GM23338 (cell line): ENCODE measurements at regions not wholly inside any gene's neighbourhood (a gene's known extent, or its start where the extent isn't known, plus 50 kb on each side); places are given as distances from the start of the nearest gene placed in this dataset.

Source experiments
- ATAC-seq: fragments of 200-7000 bp; cut with Tn5 transposase; 3 replicates; pipeline ENCODE4 v1.9.1; 2020
- DNase-seq: peaks from one replicate; pipeline ENCODE4 v3.0.0-alpha.2; 2015; ENCODE audit warnings: low spot score
- H2AFZ ChIP-seq: fragments of 200-600 bp; sonication (generic); 2 replicates; pipeline ENCODE4 v1.8.0; 2016; ENCODE audit warnings: antibody characterized with exemption, mild to moderate bottlenecking, moderate library complexity
- H3F3A ChIP-seq: fragments of 200-600 bp; sonication (generic); replicated peaks from 2 replicates; pipeline ENCODE4 v1.8.0; 2017; ENCODE audit warnings: antibody characterized with exemption, mixed run types, low read depth
- H3K27ac ChIP-seq: fragments of 200-600 bp; sonication (generic); 2 replicates; pipeline ENCODE4 v1.6.1; 2016; ENCODE audit warnings: low read depth
- H3K27me3 ChIP-seq: fragments of 200-600 bp; sonication (generic); 2 replicates; pipeline ENCODE4 v1.8.0; 2016; ENCODE audit warnings: mild to moderate bottlenecking, mixed run types, moderate library complexity; ENCODE audit not compliant: insufficient read depth
- H3K36me3 ChIP-seq: fragments of 200-600 bp; sonication (generic); 2 replicates; pipeline ENCODE4 v1.8.0; 2016; ENCODE audit warnings: mild to moderate bottlenecking; ENCODE audit not compliant: insufficient read depth
- H3K4me1 ChIP-seq: fragments of 200-600 bp; sonication (generic); 2 replicates; pipeline ENCODE4 v1.8.0; 2016; ENCODE audit warnings: mild to moderate bottlenecking, moderate library complexity; ENCODE audit not compliant: insufficient read depth
- H3K4me2 ChIP-seq: fragments of 200-600 bp; sonication (generic); 2 replicates; pipeline ENCODE4 v1.7.1; 2017; ENCODE audit warnings: mixed run types
- H3K4me3 ChIP-seq: fragments of 200-600 bp; sonication (generic); 2 replicates; pipeline ENCODE4 v1.6.1; 2016; ENCODE audit warnings: mixed run types
- H3K79me2 ChIP-seq: fragments of 200-600 bp; sonication (generic); replicated peaks from 2 replicates; pipeline ENCODE4 v1.8.0; 2017; ENCODE audit warnings: mild to moderate bottlenecking; ENCODE audit not compliant: insufficient read depth
- H3K9me2 ChIP-seq: fragments of 200-600 bp; sonication (generic); 2 replicates; pipeline ENCODE4 v1.8.0; 2017; ENCODE audit not compliant: insufficient read depth
- H4K20me1 ChIP-seq: fragments of 200-600 bp; sonication (generic); replicated peaks from 2 replicates; pipeline ENCODE4 v1.8.0; 2017; ENCODE audit warnings: mild to moderate bottlenecking; ENCODE audit not compliant: insufficient read depth
- H3K27ac Mint-ChIP-seq: 2 replicates; pipeline ENCODE4 v1.8.0; 2020; ENCODE audit warnings: inconsistent platforms, mild to moderate bottlenecking, moderate library complexity, mixed read lengths
- H3K27me3 Mint-ChIP-seq: 3 replicates; pipeline ENCODE4 v1.8.0; 2022; ENCODE audit warnings: low read depth, mild to moderate bottlenecking, moderate library complexity, mixed read lengths, inconsistent platforms; ENCODE audit not compliant: insufficient read depth, poor library complexity
- H3K36me3 Mint-ChIP-seq: 3 replicates; pipeline ENCODE4 v1.8.0; 2021; ENCODE audit warnings: low read depth, mild to moderate bottlenecking, inconsistent platforms, moderate library complexity, mixed read lengths
- H3K4me1 Mint-ChIP-seq: 3 replicates; pipeline ENCODE4 v1.8.0; 2020; ENCODE audit warnings: mild to moderate bottlenecking, inconsistent platforms, mixed read lengths
- H3K4me3 Mint-ChIP-seq: 3 replicates; pipeline ENCODE4 v1.8.0; 2021; ENCODE audit warnings: moderate library complexity, mild to moderate bottlenecking, inconsistent platforms, mixed read lengths
- H3K9me3 Mint-ChIP-seq: 3 replicates; pipeline ENCODE4 v1.8.0; 2020; ENCODE audit warnings: moderate library complexity, mild to moderate bottlenecking, inconsistent platforms, mixed read lengths
- CREB1 ChIP-seq: fragments of 250-450 bp; sonication (Bioruptor Pico); IDR thresholded peaks from 2 replicates; pipeline ENCODE4 v1.5.0; 2020; ENCODE audit warnings: low read depth, mild to moderate bottlenecking, moderate library complexity
- EZH2 ChIP-seq: fragments of 200-600 bp; sonication (generic); IDR thresholded peaks from one replicate; pipeline ENCODE4 v1.8.0; 2017; ENCODE audit warnings: antibody characterized with exemption, mild to moderate bottlenecking, low read depth; ENCODE audit not compliant: unreplicated experiment
- EZH2phosphoT487 ChIP-seq: fragments of 200-600 bp; sonication (generic); IDR thresholded peaks from one replicate; pipeline ENCODE4 v1.8.1; 2018; ENCODE audit warnings: antibody characterized with exemption; ENCODE audit not compliant: unreplicated experiment
- JUNB ChIP-seq: IDR thresholded peaks from one replicate; pipeline ENCODE4 v1.6.1; 2016; ENCODE audit warnings: antibody characterized with exemption; ENCODE audit not compliant: unreplicated experiment
- NANOG ChIP-seq: IDR thresholded peaks from 2 replicates; pipeline ENCODE4 v1.6.1; 2016; ENCODE audit warnings: antibody characterized with exemption, borderline replicate concordance
- POLR2AphosphoS5 ChIP-seq: IDR thresholded peaks from 2 replicates; pipeline ENCODE4 v1.6.1; 2016; ENCODE audit warnings: antibody characterized with exemption, low read depth
- REST ChIP-seq: IDR thresholded peaks from one replicate; pipeline ENCODE4 v1.6.1; 2018; ENCODE audit warnings: antibody characterized with exemption; ENCODE audit not compliant: unreplicated experiment
- STAT1 ChIP-seq: IDR thresholded peaks from one replicate; pipeline ENCODE4 v1.6.1; 2016; ENCODE audit warnings: antibody characterized with exemption; ENCODE audit not compliant: unreplicated experiment
- ZNF114 ChIP-seq: fragments of 250-450 bp; sonication (Bioruptor Pico); IDR thresholded peaks from 2 replicates; pipeline ENCODE4 v1.5.0; 2020; ENCODE audit warnings: mild to moderate bottlenecking, moderate library complexity
- ZNF331 ChIP-seq: fragments of 250-450 bp; sonication (Bioruptor Pico); IDR thresholded peaks from 2 replicates; pipeline ENCODE4 v1.5.0; 2020; ENCODE audit warnings: low read depth, mild to moderate bottlenecking, moderate library complexity
- ZNF462 ChIP-seq: fragments of 250-450 bp; sonication (Bioruptor Pico); IDR thresholded peaks from 2 replicates; pipeline ENCODE4 v1.5.0; 2020; ENCODE audit warnings: mild to moderate bottlenecking, moderate library complexity
- TF ChIP-seq, protein P1 (sequence below): IDR thresholded peaks from 2 replicates; pipeline ENCODE4 v1.6.1; 2016; ENCODE audit warnings: antibody characterized with exemption
- TF ChIP-seq, protein P2 (sequence below), 2 experiments: fragments of 200-600 bp in 1 of 2; sonication (generic) in 1 of 2; conservative IDR thresholded peaks; 2 replicates each; pipeline versions ENCODE4 v1.5.1 to v1.6.1; 2016 to 2017; ENCODE audit warnings: antibody characterized with exemption in 2 of 2, low read depth in 2 of 2, mild to moderate bottlenecking in 2 of 2, moderate library complexity in 1 of 2

GRCh38 chr4:180951312-180951711 is 1291.9 kb upstream of the TENM3 start:
- DNase-seq = no peak
- no peaks in the 10 kb centered on the region for H3F3A ChIP-seq
- peaks cover 14% of the 10 kb centered on the region; the same call in 1 of the 2 replicates for H3K4me1 ChIP-seq
- H3K27ac ChIP-seq = no peak overlapping the region
- H2AFZ ChIP-seq = no peak overlapping the region
- H3K27me3 Mint-ChIP-seq = no peaks in the 10 kb centered on the region
- no peak overlapping the region for H3K27ac Mint-ChIP-seq
- peaks cover 13% of the 10 kb centered on the region; the same call in 2 of the 3 replicates for H3K4me1 Mint-ChIP-seq
- no peak for ATAC-seq
- H3K4me3 ChIP-seq = no peak overlapping the region
- H3K27me3 ChIP-seq = no peaks in the 10 kb centered on the region
- H3K79me2 ChIP-seq = no peaks in the 10 kb centered on the region
- no peaks in the 10 kb centered on the region for H3K9me2 ChIP-seq
- H3K9me3 Mint-ChIP-seq = no peaks in the 10 kb centered on the region
- H3K4me2 ChIP-seq = no peak overlapping the region
- H3K36me3 ChIP-seq = no peaks in the 10 kb centered on the region
- H3K36me3 Mint-ChIP-seq = no peaks in the 10 kb centered on the region
- TF ChIP-seq CREB1 (CRISPR knock-in tag) (no peak), NANOG (no peak), ZNF331 (CRISPR knock-in tag) (no peak), REST (no peak), ZNF114 (CRISPR knock-in tag) (no peak), ZNF462 (CRISPR knock-in tag) (no peak), JUNB (no peak), STAT1 (no peak), POLR2AphosphoS5 (no peak), EZH2phosphoT487 (no peak), EZH2 (no peak)
- TF ChIP-seq, protein P1, sequence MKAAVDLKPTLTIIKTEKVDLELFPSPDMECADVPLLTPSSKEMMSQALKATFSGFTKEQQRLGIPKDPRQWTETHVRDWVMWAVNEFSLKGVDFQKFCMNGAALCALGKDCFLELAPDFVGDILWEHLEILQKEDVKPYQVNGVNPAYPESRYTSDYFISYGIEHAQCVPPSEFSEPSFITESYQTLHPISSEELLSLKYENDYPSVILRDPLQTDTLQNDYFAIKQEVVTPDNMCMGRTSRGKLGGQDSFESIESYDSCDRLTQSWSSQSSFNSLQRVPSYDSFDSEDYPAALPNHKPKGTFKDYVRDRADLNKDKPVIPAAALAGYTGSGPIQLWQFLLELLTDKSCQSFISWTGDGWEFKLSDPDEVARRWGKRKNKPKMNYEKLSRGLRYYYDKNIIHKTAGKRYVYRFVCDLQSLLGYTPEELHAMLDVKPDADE = no peak
- TF ChIP-seq, protein P2, sequence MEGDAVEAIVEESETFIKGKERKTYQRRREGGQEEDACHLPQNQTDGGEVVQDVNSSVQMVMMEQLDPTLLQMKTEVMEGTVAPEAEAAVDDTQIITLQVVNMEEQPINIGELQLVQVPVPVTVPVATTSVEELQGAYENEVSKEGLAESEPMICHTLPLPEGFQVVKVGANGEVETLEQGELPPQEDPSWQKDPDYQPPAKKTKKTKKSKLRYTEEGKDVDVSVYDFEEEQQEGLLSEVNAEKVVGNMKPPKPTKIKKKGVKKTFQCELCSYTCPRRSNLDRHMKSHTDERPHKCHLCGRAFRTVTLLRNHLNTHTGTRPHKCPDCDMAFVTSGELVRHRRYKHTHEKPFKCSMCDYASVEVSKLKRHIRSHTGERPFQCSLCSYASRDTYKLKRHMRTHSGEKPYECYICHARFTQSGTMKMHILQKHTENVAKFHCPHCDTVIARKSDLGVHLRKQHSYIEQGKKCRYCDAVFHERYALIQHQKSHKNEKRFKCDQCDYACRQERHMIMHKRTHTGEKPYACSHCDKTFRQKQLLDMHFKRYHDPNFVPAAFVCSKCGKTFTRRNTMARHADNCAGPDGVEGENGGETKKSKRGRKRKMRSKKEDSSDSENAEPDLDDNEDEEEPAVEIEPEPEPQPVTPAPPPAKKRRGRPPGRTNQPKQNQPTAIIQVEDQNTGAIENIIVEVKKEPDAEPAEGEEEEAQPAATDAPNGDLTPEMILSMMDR (conservative IDR thresholded peaks at IDR 0.05; ENCODE audit: low read depth in 2 of 2) = no peak
- H3K4me3 Mint-ChIP-seq = no peak overlapping the region
- H4K20me1 ChIP-seq = no peaks in the 10 kb centered on the region
